GM23338 (cell line): ENCODE measurements at regions not wholly inside any gene's neighbourhood (a gene's known extent, or its start where the extent isn't known, plus 50 kb on each side); places are given as distances from the start of the nearest gene placed in this dataset.

Source experiments
- ATAC-seq: fragments of 200-7000 bp; cut with Tn5 transposase; 3 replicates; pipeline ENCODE4 v1.9.1; 2020
- DNase-seq: peaks from one replicate; pipeline ENCODE4 v3.0.0-alpha.2; 2015; ENCODE audit warnings: low spot score
- H2AFZ ChIP-seq: fragments of 200-600 bp; sonication (generic); 2 replicates; pipeline ENCODE4 v1.8.0; 2016; ENCODE audit warnings: antibody characterized with exemption, mild to moderate bottlenecking, moderate library complexity
- H3F3A ChIP-seq: fragments of 200-600 bp; sonication (generic); replicated peaks from 2 replicates; pipeline ENCODE4 v1.8.0; 2017; ENCODE audit warnings: antibody characterized with exemption, mixed run types, low read depth
- H3K27ac ChIP-seq: fragments of 200-600 bp; sonication (generic); 2 replicates; pipeline ENCODE4 v1.6.1; 2016; ENCODE audit warnings: low read depth
- H3K27me3 ChIP-seq: fragments of 200-600 bp; sonication (generic); 2 replicates; pipeline ENCODE4 v1.8.0; 2016; ENCODE audit warnings: mild to moderate bottlenecking, mixed run types, moderate library complexity; ENCODE audit not compliant: insufficient read depth
- H3K36me3 ChIP-seq: fragments of 200-600 bp; sonication (generic); 2 replicates; pipeline ENCODE4 v1.8.0; 2016; ENCODE audit warnings: mild to moderate bottlenecking; ENCODE audit not compliant: insufficient read depth
- H3K4me1 ChIP-seq: fragments of 200-600 bp; sonication (generic); 2 replicates; pipeline ENCODE4 v1.8.0; 2016; ENCODE audit warnings: mild to moderate bottlenecking, moderate library complexity; ENCODE audit not compliant: insufficient read depth
- H3K4me2 ChIP-seq: fragments of 200-600 bp; sonication (generic); 2 replicates; pipeline ENCODE4 v1.7.1; 2017; ENCODE audit warnings: mixed run types
- H3K4me3 ChIP-seq: fragments of 200-600 bp; sonication (generic); 2 replicates; pipeline ENCODE4 v1.6.1; 2016; ENCODE audit warnings: mixed run types
- H3K79me2 ChIP-seq: fragments of 200-600 bp; sonication (generic); replicated peaks from 2 replicates; pipeline ENCODE4 v1.8.0; 2017; ENCODE audit warnings: mild to moderate bottlenecking; ENCODE audit not compliant: insufficient read depth
- H3K9me2 ChIP-seq: fragments of 200-600 bp; sonication (generic); 2 replicates; pipeline ENCODE4 v1.8.0; 2017; ENCODE audit not compliant: insufficient read depth
- H4K20me1 ChIP-seq: fragments of 200-600 bp; sonication (generic); replicated peaks from 2 replicates; pipeline ENCODE4 v1.8.0; 2017; ENCODE audit warnings: mild to moderate bottlenecking; ENCODE audit not compliant: insufficient read depth
- H3K27ac Mint-ChIP-seq: 2 replicates; pipeline ENCODE4 v1.8.0; 2020; ENCODE audit warnings: inconsistent platforms, mild to moderate bottlenecking, moderate library complexity, mixed read lengths
- H3K27me3 Mint-ChIP-seq: 3 replicates; pipeline ENCODE4 v1.8.0; 2022; ENCODE audit warnings: low read depth, mild to moderate bottlenecking, moderate library complexity, mixed read lengths, inconsistent platforms; ENCODE audit not compliant: insufficient read depth, poor library complexity
- H3K36me3 Mint-ChIP-seq: 3 replicates; pipeline ENCODE4 v1.8.0; 2021; ENCODE audit warnings: low read depth, mild to moderate bottlenecking, inconsistent platforms, moderate library complexity, mixed read lengths
- H3K4me1 Mint-ChIP-seq: 3 replicates; pipeline ENCODE4 v1.8.0; 2020; ENCODE audit warnings: mild to moderate bottlenecking, inconsistent platforms, mixed read lengths
- H3K4me3 Mint-ChIP-seq: 3 replicates; pipeline ENCODE4 v1.8.0; 2021; ENCODE audit warnings: moderate library complexity, mild to moderate bottlenecking, inconsistent platforms, mixed read lengths
- H3K9me3 Mint-ChIP-seq: 3 replicates; pipeline ENCODE4 v1.8.0; 2020; ENCODE audit warnings: moderate library complexity, mild to moderate bottlenecking, inconsistent platforms, mixed read lengths
- CREB1 ChIP-seq: fragments of 250-450 bp; sonication (Bioruptor Pico); IDR thresholded peaks from 2 replicates; pipeline ENCODE4 v1.5.0; 2020; ENCODE audit warnings: low read depth, mild to moderate bottlenecking, moderate library complexity
- EZH2 ChIP-seq: fragments of 200-600 bp; sonication (generic); IDR thresholded peaks from one replicate; pipeline ENCODE4 v1.8.0; 2017; ENCODE audit warnings: antibody characterized with exemption, mild to moderate bottlenecking, low read depth; ENCODE audit not compliant: unreplicated experiment
- EZH2phosphoT487 ChIP-seq: fragments of 200-600 bp; sonication (generic); IDR thresholded peaks from one replicate; pipeline ENCODE4 v1.8.1; 2018; ENCODE audit warnings: antibody characterized with exemption; ENCODE audit not compliant: unreplicated experiment
- JUNB ChIP-seq: IDR thresholded peaks from one replicate; pipeline ENCODE4 v1.6.1; 2016; ENCODE audit warnings: antibody characterized with exemption; ENCODE audit not compliant: unreplicated experiment
- NANOG ChIP-seq: IDR thresholded peaks from 2 replicates; pipeline ENCODE4 v1.6.1; 2016; ENCODE audit warnings: antibody characterized with exemption, borderline replicate concordance
- POLR2AphosphoS5 ChIP-seq: IDR thresholded peaks from 2 replicates; pipeline ENCODE4 v1.6.1; 2016; ENCODE audit warnings: antibody characterized with exemption, low read depth
- STAT1 ChIP-seq: IDR thresholded peaks from one replicate; pipeline ENCODE4 v1.6.1; 2016; ENCODE audit warnings: antibody characterized with exemption; ENCODE audit not compliant: unreplicated experiment
- ZNF114 ChIP-seq: fragments of 250-450 bp; sonication (Bioruptor Pico); IDR thresholded peaks from 2 replicates; pipeline ENCODE4 v1.5.0; 2020; ENCODE audit warnings: mild to moderate bottlenecking, moderate library complexity
- ZNF331 ChIP-seq: fragments of 250-450 bp; sonication (Bioruptor Pico); IDR thresholded peaks from 2 replicates; pipeline ENCODE4 v1.5.0; 2020; ENCODE audit warnings: low read depth, mild to moderate bottlenecking, moderate library complexity
- TF ChIP-seq, protein P1 (sequence below): IDR thresholded peaks from one replicate; pipeline ENCODE4 v1.6.1; 2018; ENCODE audit warnings: antibody characterized with exemption; ENCODE audit not compliant: unreplicated experiment
- TF ChIP-seq, protein P2 (sequence below): IDR thresholded peaks from 2 replicates; pipeline ENCODE4 v1.6.1; 2016; ENCODE audit warnings: antibody characterized with exemption
- TF ChIP-seq, protein P3 (sequence below): fragments of 250-450 bp; sonication (Bioruptor Pico); IDR thresholded peaks from 2 replicates; pipeline ENCODE4 v1.5.0; 2020; ENCODE audit warnings: mild to moderate bottlenecking, moderate library complexity
- TF ChIP-seq, protein P4 (sequence below), 2 experiments: fragments of 200-600 bp in 1 of 2; sonication (generic) in 1 of 2; conservative IDR thresholded peaks; 2 replicates each; pipeline versions ENCODE4 v1.5.1 to v1.6.1; 2016 to 2017; ENCODE audit warnings: antibody characterized with exemption in 2 of 2, low read depth in 2 of 2, mild to moderate bottlenecking in 2 of 2, moderate library complexity in 1 of 2

DNA sequence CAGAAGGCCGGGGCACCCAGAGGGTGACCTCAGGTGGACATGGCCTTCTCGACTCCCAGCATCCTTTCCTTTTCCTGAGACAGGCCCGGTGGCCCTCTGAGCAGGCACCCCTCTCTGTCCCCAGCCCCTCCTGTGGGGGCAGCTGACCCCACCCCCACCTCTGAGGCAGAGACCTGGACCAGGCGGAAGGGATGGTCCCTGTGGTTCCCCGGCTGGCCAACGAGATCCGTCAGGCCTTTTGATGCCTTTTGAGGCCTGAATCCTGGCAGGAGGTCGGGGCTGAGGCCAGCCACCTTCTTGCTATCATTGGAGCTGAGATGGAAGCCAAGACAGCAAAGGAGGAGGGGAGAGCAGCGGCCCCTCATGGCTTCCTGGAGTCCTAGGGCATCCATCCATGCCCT is 50.2 kb upstream of the ACTRT2 start:
- Mint-ChIP-seq H3K9me3 (peaks cover 44% of the 10 kb centered on the region), H3K36me3 (peaks cover 4% of the 10 kb centered on the region; the same call in 2 of the 3 replicates), H3K4me1 (no peaks in the 10 kb centered on the region), H3K4me3 (no peak overlapping the region), H3K27ac (no peak overlapping the region), H3K27me3 (peaks cover 2% of the 10 kb centered on the region)
- Histone ChIP-seq H3F3A (no peaks in the 10 kb centered on the region), H3K27me3 (no peaks in the 10 kb centered on the region), H3K79me2 (no peaks in the 10 kb centered on the region), H3K9me2 (no peaks in the 10 kb centered on the region), H4K20me1 (no peaks in the 10 kb centered on the region), H3K27ac (no peak overlapping the region), H3K36me3 (no peaks in the 10 kb centered on the region), H2AFZ (no peak overlapping the region), H3K4me2 (no peak overlapping the region), H3K4me1 (no peaks in the 10 kb centered on the region), H3K4me3 (no peak overlapping the region)
- TF ChIP-seq EZH2 = no peak
- TF ChIP-seq ZNF331 (CRISPR knock-in tag) = no peak
- TF ChIP-seq CREB1 = no peak
- TF ChIP-seq, protein P1, sequence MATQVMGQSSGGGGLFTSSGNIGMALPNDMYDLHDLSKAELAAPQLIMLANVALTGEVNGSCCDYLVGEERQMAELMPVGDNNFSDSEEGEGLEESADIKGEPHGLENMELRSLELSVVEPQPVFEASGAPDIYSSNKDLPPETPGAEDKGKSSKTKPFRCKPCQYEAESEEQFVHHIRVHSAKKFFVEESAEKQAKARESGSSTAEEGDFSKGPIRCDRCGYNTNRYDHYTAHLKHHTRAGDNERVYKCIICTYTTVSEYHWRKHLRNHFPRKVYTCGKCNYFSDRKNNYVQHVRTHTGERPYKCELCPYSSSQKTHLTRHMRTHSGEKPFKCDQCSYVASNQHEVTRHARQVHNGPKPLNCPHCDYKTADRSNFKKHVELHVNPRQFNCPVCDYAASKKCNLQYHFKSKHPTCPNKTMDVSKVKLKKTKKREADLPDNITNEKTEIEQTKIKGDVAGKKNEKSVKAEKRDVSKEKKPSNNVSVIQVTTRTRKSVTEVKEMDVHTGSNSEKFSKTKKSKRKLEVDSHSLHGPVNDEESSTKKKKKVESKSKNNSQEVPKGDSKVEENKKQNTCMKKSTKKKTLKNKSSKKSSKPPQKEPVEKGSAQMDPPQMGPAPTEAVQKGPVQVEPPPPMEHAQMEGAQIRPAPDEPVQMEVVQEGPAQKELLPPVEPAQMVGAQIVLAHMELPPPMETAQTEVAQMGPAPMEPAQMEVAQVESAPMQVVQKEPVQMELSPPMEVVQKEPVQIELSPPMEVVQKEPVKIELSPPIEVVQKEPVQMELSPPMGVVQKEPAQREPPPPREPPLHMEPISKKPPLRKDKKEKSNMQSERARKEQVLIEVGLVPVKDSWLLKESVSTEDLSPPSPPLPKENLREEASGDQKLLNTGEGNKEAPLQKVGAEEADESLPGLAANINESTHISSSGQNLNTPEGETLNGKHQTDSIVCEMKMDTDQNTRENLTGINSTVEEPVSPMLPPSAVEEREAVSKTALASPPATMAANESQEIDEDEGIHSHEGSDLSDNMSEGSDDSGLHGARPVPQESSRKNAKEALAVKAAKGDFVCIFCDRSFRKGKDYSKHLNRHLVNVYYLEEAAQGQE = no peak
- TF ChIP-seq, protein P2, sequence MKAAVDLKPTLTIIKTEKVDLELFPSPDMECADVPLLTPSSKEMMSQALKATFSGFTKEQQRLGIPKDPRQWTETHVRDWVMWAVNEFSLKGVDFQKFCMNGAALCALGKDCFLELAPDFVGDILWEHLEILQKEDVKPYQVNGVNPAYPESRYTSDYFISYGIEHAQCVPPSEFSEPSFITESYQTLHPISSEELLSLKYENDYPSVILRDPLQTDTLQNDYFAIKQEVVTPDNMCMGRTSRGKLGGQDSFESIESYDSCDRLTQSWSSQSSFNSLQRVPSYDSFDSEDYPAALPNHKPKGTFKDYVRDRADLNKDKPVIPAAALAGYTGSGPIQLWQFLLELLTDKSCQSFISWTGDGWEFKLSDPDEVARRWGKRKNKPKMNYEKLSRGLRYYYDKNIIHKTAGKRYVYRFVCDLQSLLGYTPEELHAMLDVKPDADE = no peak
- TF ChIP-seq ZNF114 = no peak
- no peak for TF ChIP-seq POLR2AphosphoS5
- TF ChIP-seq EZH2phosphoT487 = no peak
- no peak for TF ChIP-seq NANOG
- no peak for TF ChIP-seq JUNB
- no peak for TF ChIP-seq STAT1
- TF ChIP-seq, protein P3, sequence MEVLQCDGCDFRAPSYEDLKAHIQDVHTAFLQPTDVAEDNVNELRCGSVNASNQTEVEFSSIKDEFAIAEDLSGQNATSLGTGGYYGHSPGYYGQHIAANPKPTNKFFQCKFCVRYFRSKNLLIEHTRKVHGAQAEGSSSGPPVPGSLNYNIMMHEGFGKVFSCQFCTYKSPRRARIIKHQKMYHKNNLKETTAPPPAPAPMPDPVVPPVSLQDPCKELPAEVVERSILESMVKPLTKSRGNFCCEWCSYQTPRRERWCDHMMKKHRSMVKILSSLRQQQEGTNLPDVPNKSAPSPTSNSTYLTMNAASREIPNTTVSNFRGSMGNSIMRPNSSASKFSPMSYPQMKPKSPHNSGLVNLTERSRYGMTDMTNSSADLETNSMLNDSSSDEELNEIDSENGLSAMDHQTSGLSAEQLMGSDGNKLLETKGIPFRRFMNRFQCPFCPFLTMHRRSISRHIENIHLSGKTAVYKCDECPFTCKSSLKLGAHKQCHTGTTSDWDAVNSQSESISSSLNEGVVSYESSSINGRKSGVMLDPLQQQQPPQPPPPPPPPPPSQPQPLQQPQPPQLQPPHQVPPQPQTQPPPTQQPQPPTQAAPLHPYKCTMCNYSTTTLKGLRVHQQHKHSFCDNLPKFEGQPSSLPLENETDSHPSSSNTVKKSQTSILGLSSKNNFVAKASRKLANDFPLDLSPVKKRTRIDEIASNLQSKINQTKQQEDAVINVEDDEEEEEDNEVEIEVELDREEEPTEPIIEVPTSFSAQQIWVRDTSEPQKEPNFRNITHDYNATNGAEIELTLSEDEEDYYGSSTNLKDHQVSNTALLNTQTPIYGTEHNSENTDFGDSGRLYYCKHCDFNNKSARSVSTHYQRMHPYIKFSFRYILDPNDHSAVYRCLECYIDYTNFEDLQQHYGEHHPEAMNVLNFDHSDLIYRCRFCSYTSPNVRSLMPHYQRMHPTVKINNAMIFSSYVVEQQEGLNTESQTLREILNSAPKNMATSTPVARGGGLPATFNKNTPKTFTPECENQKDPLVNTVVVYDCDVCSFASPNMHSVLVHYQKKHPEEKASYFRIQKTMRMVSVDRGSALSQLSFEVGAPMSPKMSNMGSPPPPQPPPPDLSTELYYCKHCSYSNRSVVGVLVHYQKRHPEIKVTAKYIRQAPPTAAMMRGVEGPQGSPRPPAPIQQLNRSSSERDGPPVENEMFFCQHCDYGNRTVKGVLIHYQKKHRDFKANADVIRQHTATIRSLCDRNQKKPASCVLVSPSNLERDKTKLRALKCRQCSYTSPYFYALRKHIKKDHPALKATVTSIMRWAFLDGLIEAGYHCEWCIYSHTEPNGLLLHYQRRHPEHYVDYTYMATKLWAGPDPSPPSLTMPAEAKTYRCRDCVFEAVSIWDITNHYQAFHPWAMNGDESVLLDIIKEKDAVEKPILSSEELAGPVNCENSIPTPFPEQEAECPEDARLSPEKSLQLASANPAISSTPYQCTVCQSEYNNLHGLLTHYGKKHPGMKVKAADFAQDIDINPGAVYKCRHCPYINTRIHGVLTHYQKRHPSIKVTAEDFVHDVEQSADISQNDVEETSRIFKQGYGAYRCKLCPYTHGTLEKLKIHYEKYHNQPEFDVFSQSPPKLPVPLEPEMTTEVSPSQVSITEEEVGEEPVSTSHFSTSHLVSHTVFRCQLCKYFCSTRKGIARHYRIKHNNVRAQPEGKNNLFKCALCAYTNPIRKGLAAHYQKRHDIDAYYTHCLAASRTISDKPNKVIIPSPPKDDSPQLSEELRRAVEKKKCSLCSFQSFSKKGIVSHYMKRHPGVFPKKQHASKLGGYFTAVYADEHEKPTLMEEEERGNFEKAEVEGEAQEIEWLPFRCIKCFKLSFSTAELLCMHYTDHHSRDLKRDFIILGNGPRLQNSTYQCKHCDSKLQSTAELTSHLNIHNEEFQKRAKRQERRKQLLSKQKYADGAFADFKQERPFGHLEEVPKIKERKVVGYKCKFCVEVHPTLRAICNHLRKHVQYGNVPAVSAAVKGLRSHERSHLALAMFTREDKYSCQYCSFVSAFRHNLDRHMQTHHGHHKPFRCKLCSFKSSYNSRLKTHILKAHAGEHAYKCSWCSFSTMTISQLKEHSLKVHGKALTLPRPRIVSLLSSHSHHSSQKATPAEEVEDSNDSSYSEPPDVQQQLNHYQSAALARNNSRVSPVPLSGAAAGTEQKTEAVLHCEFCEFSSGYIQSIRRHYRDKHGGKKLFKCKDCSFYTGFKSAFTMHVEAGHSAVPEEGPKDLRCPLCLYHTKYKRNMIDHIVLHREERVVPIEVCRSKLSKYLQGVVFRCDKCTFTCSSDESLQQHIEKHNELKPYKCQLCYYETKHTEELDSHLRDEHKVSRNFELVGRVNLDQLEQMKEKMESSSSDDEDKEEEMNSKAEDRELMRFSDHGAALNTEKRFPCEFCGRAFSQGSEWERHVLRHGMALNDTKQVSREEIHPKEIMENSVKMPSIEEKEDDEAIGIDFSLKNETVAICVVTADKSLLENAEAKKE = no peak
- TF ChIP-seq, protein P4, sequence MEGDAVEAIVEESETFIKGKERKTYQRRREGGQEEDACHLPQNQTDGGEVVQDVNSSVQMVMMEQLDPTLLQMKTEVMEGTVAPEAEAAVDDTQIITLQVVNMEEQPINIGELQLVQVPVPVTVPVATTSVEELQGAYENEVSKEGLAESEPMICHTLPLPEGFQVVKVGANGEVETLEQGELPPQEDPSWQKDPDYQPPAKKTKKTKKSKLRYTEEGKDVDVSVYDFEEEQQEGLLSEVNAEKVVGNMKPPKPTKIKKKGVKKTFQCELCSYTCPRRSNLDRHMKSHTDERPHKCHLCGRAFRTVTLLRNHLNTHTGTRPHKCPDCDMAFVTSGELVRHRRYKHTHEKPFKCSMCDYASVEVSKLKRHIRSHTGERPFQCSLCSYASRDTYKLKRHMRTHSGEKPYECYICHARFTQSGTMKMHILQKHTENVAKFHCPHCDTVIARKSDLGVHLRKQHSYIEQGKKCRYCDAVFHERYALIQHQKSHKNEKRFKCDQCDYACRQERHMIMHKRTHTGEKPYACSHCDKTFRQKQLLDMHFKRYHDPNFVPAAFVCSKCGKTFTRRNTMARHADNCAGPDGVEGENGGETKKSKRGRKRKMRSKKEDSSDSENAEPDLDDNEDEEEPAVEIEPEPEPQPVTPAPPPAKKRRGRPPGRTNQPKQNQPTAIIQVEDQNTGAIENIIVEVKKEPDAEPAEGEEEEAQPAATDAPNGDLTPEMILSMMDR (conservative IDR thresholded peaks at IDR 0.05; ENCODE audit: low read depth in 2 of 2) = no peak
- DNase-seq = no peak
- ATAC-seq = no peak
